GM12864 (cell line): ENCODE measurements at regions not wholly inside any gene's neighbourhood (a gene's known extent, or its start where the extent isn't known, plus 50 kb on each side); places are given as distances from the start of the nearest gene placed in this dataset.

ENCODE experiments used
- DNase-seq: peaks from one replicate; pipeline ENCODE4 v3.0.0-alpha.2; 2011; ENCODE audit warnings: low read depth
- H3K4me3 ChIP-seq: 2 replicates; pipeline ENCODE4 v1.5.1; 2011; ENCODE audit warnings: mild to moderate bottlenecking, low read depth, low read length, control low read depth
- CTCF ChIP-seq: IDR thresholded peaks from 2 replicates; pipeline ENCODE4 v1.5.1; 2011; ENCODE audit warnings: low read depth, mild to moderate bottlenecking, moderate library complexity, low read length, control low read depth, inconsistent platforms; ENCODE audit errors: missing control alignments

- H3K4me3 ChIP-seq = no peak overlapping the region
- no peak for DNase-seq
- no peak for TF ChIP-seq CTCF
These were observed 358.0 kb upstream of the TGFBR2 start for GRCh38 chr3:30248423-30248822.

- H3K4me3 ChIP-seq = no peak overlapping the region
- TF ChIP-seq CTCF = no peak
- DNase-seq = no peak
These were observed 353.9 kb upstream of the TGFBR2 start for GRCh38 chr3:30252474-30252873.

- DNase-seq = no peak
- H3K4me3 ChIP-seq = no peak overlapping the region
- TF ChIP-seq CTCF = no peak
These were observed 352.6 kb upstream of the TGFBR2 start for GRCh38 chr3:30253832-30254231.

GRCh38 chr3:30256474-30256873 is 349.9 kb upstream of the TGFBR2 start:
- H3K4me3 ChIP-seq = no peak overlapping the region
- TF ChIP-seq CTCF = no peak
- DNase-seq = no peak

- H3K4me3 ChIP-seq = no peak overlapping the region
- DNase-seq = no peak
These were observed 347.7 kb upstream of the TGFBR2 start for GRCh38 chr3:30258426-30259392.

GRCh38 chr3:30259730-30260129 is 346.7 kb upstream of the TGFBR2 start:
- no peak overlapping the region for H3K4me3 ChIP-seq
- no peak for TF ChIP-seq CTCF
- DNase-seq = no peak

More at GRCh38 chr3:30258426-30259392, 347.7 kb upstream of the TGFBR2 start:
- TF ChIP-seq CTCF = no peak

GRCh38 chr3:30260762-30261161 is 345.6 kb upstream of the TGFBR2 start:
- TF ChIP-seq CTCF = no peak
- DNase-seq = no peak
- no peak overlapping the region for H3K4me3 ChIP-seq
